Esophagus squamous epithelium (tissue), 4 donors: ENCODE measurements at regions not wholly inside any gene's neighbourhood (a gene's known extent, or its start where the extent isn't known, plus 50 kb on each side); places are given as distances from the start of the nearest gene placed in this dataset.

Experiments
- POLR2A ChIP-seq, 4 donors: fragments of 450-650 bp; IDR thresholded peaks; one replicate each; pipeline ENCODE4 v1.6.1; 2017; ENCODE audit warnings: antibody characterized with exemption in 4 of 4, mild to moderate bottlenecking in 4 of 4, moderate library complexity in 3 of 4
- TF ChIP-seq, protein P1 (sequence below), 6 experiments: fragments of 450-650 bp in 4 of 6; fragments of 200-600 bp in 2 of 6; sonication (generic) in 2 of 6; IDR thresholded peaks; one replicate each; pipeline ENCODE4 v1.5.1; 2016 to 2019; ENCODE audit warnings: antibody characterized with exemption in 6 of 6, mild to moderate bottlenecking in 4 of 6, moderate library complexity in 4 of 6

DNA sequence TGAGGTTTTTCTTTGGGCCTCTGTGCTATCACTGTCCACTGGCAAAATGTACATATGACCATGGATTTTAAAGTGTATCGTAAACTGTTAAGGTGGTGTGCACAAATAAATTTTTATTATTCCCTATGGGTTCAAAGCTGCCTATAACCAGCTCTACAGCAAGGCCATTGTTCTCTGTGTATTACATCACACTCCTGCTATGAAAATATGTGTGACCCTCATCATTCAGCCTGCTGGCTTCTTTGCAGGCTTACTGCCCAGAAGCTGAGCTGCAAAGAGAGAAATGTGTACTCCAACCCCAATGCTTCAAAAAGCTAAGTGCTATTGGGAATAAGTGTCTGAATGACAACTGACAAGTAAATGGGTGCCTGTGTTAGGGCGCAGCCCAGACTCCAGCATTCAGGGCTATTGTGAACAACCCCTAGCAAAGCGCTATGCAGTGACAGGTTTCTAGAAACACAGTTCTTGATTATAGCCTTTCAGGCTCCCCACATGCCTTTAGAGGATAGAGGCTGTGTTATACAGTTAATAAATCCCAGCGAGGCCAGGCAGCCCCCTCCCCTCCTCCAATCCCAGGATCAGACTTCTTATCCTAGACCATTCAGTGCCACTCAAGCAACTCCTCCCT lies 220.4 kb upstream of the RADX start:
- no peak for TF ChIP-seq POLR2A (IDR thresholded peaks at IDR 0.05)
- TF ChIP-seq, protein P1, sequence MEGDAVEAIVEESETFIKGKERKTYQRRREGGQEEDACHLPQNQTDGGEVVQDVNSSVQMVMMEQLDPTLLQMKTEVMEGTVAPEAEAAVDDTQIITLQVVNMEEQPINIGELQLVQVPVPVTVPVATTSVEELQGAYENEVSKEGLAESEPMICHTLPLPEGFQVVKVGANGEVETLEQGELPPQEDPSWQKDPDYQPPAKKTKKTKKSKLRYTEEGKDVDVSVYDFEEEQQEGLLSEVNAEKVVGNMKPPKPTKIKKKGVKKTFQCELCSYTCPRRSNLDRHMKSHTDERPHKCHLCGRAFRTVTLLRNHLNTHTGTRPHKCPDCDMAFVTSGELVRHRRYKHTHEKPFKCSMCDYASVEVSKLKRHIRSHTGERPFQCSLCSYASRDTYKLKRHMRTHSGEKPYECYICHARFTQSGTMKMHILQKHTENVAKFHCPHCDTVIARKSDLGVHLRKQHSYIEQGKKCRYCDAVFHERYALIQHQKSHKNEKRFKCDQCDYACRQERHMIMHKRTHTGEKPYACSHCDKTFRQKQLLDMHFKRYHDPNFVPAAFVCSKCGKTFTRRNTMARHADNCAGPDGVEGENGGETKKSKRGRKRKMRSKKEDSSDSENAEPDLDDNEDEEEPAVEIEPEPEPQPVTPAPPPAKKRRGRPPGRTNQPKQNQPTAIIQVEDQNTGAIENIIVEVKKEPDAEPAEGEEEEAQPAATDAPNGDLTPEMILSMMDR (IDR thresholded peaks at IDR 0.05) = no peak
